ENCODE measurements at regions not wholly inside any gene's neighbourhood (a gene's known extent, or its start where the extent isn't known, plus 50 kb on each side); places are given as distances from the start of the nearest gene placed in this dataset.
"Not testable (repeated sequence)": the region's sequence is repeated elsewhere in the genome, so short reads cannot be mapped to it uniquely, and the experiment has no call there.

- DNase-seq (ENCODE audit: low spot score): no peak
These were observed 96.0 kb upstream of the CCDC80 start for GRCh38 chr3:112736805-112737566.

- DNase-seq (ENCODE audit: low spot score): no peak
These were observed 95.4 kb upstream of the CCDC80 start for GRCh38 chr3:112736386-112736785.

- DNase-seq (ENCODE audit: low spot score): no peak
These were observed 95.0 kb upstream of the CCDC80 start for GRCh38 chr3:112735926-112736325.

GRCh38 chr3:112734736-112735350, 93.9 kb upstream of the CCDC80 start:
- peak; percentile 73 for DNase-seq (ENCODE audit: low spot score)

GRCh38 chr3:112734171-112734570, 93.2 kb upstream of the CCDC80 start:
- DNase-seq (ENCODE audit: low spot score): peak; percentile 28

- no peak for DNase-seq (ENCODE audit: low spot score)
These were observed 89.3 kb upstream of the CCDC80 start for GRCh38 chr3:112730210-112730609.

- DNase-seq (ENCODE audit: low spot score): no peak
These were observed 80.3 kb upstream of the CCDC80 start for GRCh38 chr3:112721231-112721630.

- no peak for DNase-seq (ENCODE audit: low spot score)
These were observed 78.0 kb upstream of the CCDC80 start for GRCh38 chr3:112718967-112719366.

GRCh38 chr3:112718516-112718915, 77.6 kb upstream of the CCDC80 start:
- DNase-seq (ENCODE audit: low spot score): no peak

GRCh38 chr3:112709911-112710310, 69.0 kb upstream of the CCDC80 start:
- no peak for DNase-seq (ENCODE audit: low spot score)

GRCh38 chr3:112699436-112699978, 58.6 kb upstream of the CCDC80 start:
- peak; percentile 94 for DNase-seq (ENCODE audit: low spot score)

GRCh38 chr3:112698442-112698841, 57.5 kb upstream of the CCDC80 start:
- not testable (repeated sequence) for DNase-seq (ENCODE audit: low spot score)

GRCh38 chr3:112696244-112696643, 55.3 kb upstream of the CCDC80 start:
- DNase-seq (ENCODE audit: low spot score): not testable (repeated sequence)

GRCh38 chr3:112695377-112696108, 54.6 kb upstream of the CCDC80 start:
- not testable (repeated sequence) for DNase-seq (ENCODE audit: low spot score)

- not testable (repeated sequence) for DNase-seq (ENCODE audit: low spot score)
These were observed 54.0 kb upstream of the CCDC80 start for GRCh38 chr3:112694906-112695305.

GRCh38 chr3:112693186-112693585, 52.2 kb upstream of the CCDC80 start:
- no peak for DNase-seq (ENCODE audit: low spot score)

Measured in kidney tubule cell (primary cell).